GM23338 (cell line): ENCODE measurements at regions not wholly inside any gene's neighbourhood (a gene's known extent, or its start where the extent isn't known, plus 50 kb on each side); places are given as distances from the start of the nearest gene placed in this dataset.

ENCODE experiments used
- ATAC-seq: fragments of 200-7000 bp; cut with Tn5 transposase; 3 replicates; pipeline ENCODE4 v1.9.1; 2020
- DNase-seq: peaks from one replicate; pipeline ENCODE4 v3.0.0-alpha.2; 2015; ENCODE audit warnings: low spot score
- H2AFZ ChIP-seq: fragments of 200-600 bp; sonication (generic); 2 replicates; pipeline ENCODE4 v1.8.0; 2016; ENCODE audit warnings: antibody characterized with exemption, mild to moderate bottlenecking, moderate library complexity
- H3F3A ChIP-seq: fragments of 200-600 bp; sonication (generic); replicated peaks from 2 replicates; pipeline ENCODE4 v1.8.0; 2017; ENCODE audit warnings: antibody characterized with exemption, mixed run types, low read depth
- H3K27ac ChIP-seq: fragments of 200-600 bp; sonication (generic); 2 replicates; pipeline ENCODE4 v1.6.1; 2016; ENCODE audit warnings: low read depth
- H3K27me3 ChIP-seq: fragments of 200-600 bp; sonication (generic); 2 replicates; pipeline ENCODE4 v1.8.0; 2016; ENCODE audit warnings: mild to moderate bottlenecking, mixed run types, moderate library complexity; ENCODE audit not compliant: insufficient read depth
- H3K36me3 ChIP-seq: fragments of 200-600 bp; sonication (generic); 2 replicates; pipeline ENCODE4 v1.8.0; 2016; ENCODE audit warnings: mild to moderate bottlenecking; ENCODE audit not compliant: insufficient read depth
- H3K4me1 ChIP-seq: fragments of 200-600 bp; sonication (generic); 2 replicates; pipeline ENCODE4 v1.8.0; 2016; ENCODE audit warnings: mild to moderate bottlenecking, moderate library complexity; ENCODE audit not compliant: insufficient read depth
- H3K4me2 ChIP-seq: fragments of 200-600 bp; sonication (generic); 2 replicates; pipeline ENCODE4 v1.7.1; 2017; ENCODE audit warnings: mixed run types
- H3K4me3 ChIP-seq: fragments of 200-600 bp; sonication (generic); 2 replicates; pipeline ENCODE4 v1.6.1; 2016; ENCODE audit warnings: mixed run types
- H3K79me2 ChIP-seq: fragments of 200-600 bp; sonication (generic); replicated peaks from 2 replicates; pipeline ENCODE4 v1.8.0; 2017; ENCODE audit warnings: mild to moderate bottlenecking; ENCODE audit not compliant: insufficient read depth
- H3K9me2 ChIP-seq: fragments of 200-600 bp; sonication (generic); 2 replicates; pipeline ENCODE4 v1.8.0; 2017; ENCODE audit not compliant: insufficient read depth
- H4K20me1 ChIP-seq: fragments of 200-600 bp; sonication (generic); replicated peaks from 2 replicates; pipeline ENCODE4 v1.8.0; 2017; ENCODE audit warnings: mild to moderate bottlenecking; ENCODE audit not compliant: insufficient read depth
- H3K27ac Mint-ChIP-seq: 2 replicates; pipeline ENCODE4 v1.8.0; 2020; ENCODE audit warnings: inconsistent platforms, mild to moderate bottlenecking, moderate library complexity, mixed read lengths
- H3K27me3 Mint-ChIP-seq: 3 replicates; pipeline ENCODE4 v1.8.0; 2022; ENCODE audit warnings: low read depth, mild to moderate bottlenecking, moderate library complexity, mixed read lengths, inconsistent platforms; ENCODE audit not compliant: insufficient read depth, poor library complexity
- H3K36me3 Mint-ChIP-seq: 3 replicates; pipeline ENCODE4 v1.8.0; 2021; ENCODE audit warnings: low read depth, mild to moderate bottlenecking, inconsistent platforms, moderate library complexity, mixed read lengths
- H3K4me1 Mint-ChIP-seq: 3 replicates; pipeline ENCODE4 v1.8.0; 2020; ENCODE audit warnings: mild to moderate bottlenecking, inconsistent platforms, mixed read lengths
- H3K4me3 Mint-ChIP-seq: 3 replicates; pipeline ENCODE4 v1.8.0; 2021; ENCODE audit warnings: moderate library complexity, mild to moderate bottlenecking, inconsistent platforms, mixed read lengths
- H3K9me3 Mint-ChIP-seq: 3 replicates; pipeline ENCODE4 v1.8.0; 2020; ENCODE audit warnings: moderate library complexity, mild to moderate bottlenecking, inconsistent platforms, mixed read lengths
- CREB1 ChIP-seq: fragments of 250-450 bp; sonication (Bioruptor Pico); IDR thresholded peaks from 2 replicates; pipeline ENCODE4 v1.5.0; 2020; ENCODE audit warnings: low read depth, mild to moderate bottlenecking, moderate library complexity
- CTCF ChIP-seq, 2 experiments: fragments of 200-600 bp in 1 of 2; sonication (generic) in 1 of 2; conservative IDR thresholded peaks; 2 replicates each; pipeline versions ENCODE4 v1.5.1 to v1.6.1; 2016 to 2017; ENCODE audit warnings: antibody characterized with exemption in 2 of 2, low read depth in 2 of 2, mild to moderate bottlenecking in 2 of 2, moderate library complexity in 1 of 2
- EZH2 ChIP-seq: fragments of 200-600 bp; sonication (generic); IDR thresholded peaks from one replicate; pipeline ENCODE4 v1.8.0; 2017; ENCODE audit warnings: antibody characterized with exemption, mild to moderate bottlenecking, low read depth; ENCODE audit not compliant: unreplicated experiment
- EZH2phosphoT487 ChIP-seq: fragments of 200-600 bp; sonication (generic); IDR thresholded peaks from one replicate; pipeline ENCODE4 v1.8.1; 2018; ENCODE audit warnings: antibody characterized with exemption; ENCODE audit not compliant: unreplicated experiment
- NANOG ChIP-seq: IDR thresholded peaks from 2 replicates; pipeline ENCODE4 v1.6.1; 2016; ENCODE audit warnings: antibody characterized with exemption, borderline replicate concordance
- REST ChIP-seq: IDR thresholded peaks from one replicate; pipeline ENCODE4 v1.6.1; 2018; ENCODE audit warnings: antibody characterized with exemption; ENCODE audit not compliant: unreplicated experiment
- STAT1 ChIP-seq: IDR thresholded peaks from one replicate; pipeline ENCODE4 v1.6.1; 2016; ENCODE audit warnings: antibody characterized with exemption; ENCODE audit not compliant: unreplicated experiment
- ZNF331 ChIP-seq: fragments of 250-450 bp; sonication (Bioruptor Pico); IDR thresholded peaks from 2 replicates; pipeline ENCODE4 v1.5.0; 2020; ENCODE audit warnings: low read depth, mild to moderate bottlenecking, moderate library complexity
- ZNF462 ChIP-seq: fragments of 250-450 bp; sonication (Bioruptor Pico); IDR thresholded peaks from 2 replicates; pipeline ENCODE4 v1.5.0; 2020; ENCODE audit warnings: mild to moderate bottlenecking, moderate library complexity

- no peak for TF ChIP-seq EZH2phosphoT487
- H3K27me3 Mint-ChIP-seq, result no peaks in the 10 kb centered on the region
- H2AFZ ChIP-seq, result no peak overlapping the region
These were observed 495.2 kb upstream of the TBL1XR1 start for GRCh38 chr3:177692304-177692975.

GRCh38 chr3:177693616-177694264 is 496.5 kb upstream of the TBL1XR1 start:
- Histone ChIP-seq H3K27ac (no peak overlapping the region), H3K4me2 (no peak overlapping the region), H3K27me3 (no peaks in the 10 kb centered on the region), H3K79me2 (no peaks in the 10 kb centered on the region), H3F3A (no peaks in the 10 kb centered on the region), H2AFZ (peak overlapping the region; percentile 38; the same call in 1 of the 2 replicates), H4K20me1 (no peaks in the 10 kb centered on the region), H3K4me1 (no peaks in the 10 kb centered on the region), H3K9me2 (no peaks in the 10 kb centered on the region), H3K4me3 (no peak overlapping the region), H3K36me3 (no peaks in the 10 kb centered on the region)
- no peak for DNase-seq
- Mint-ChIP-seq H3K27ac (peak overlapping the region; percentile 10; the same call in 1 of the 2 replicates), H3K9me3 (no peaks in the 10 kb centered on the region), H3K36me3 (no peaks in the 10 kb centered on the region), H3K4me1 (peaks cover 16% of the 10 kb centered on the region), H3K27me3 (no peaks in the 10 kb centered on the region), H3K4me3 (no peak overlapping the region)
- ATAC-seq, result no peak
- TF ChIP-seq REST (no peak), EZH2phosphoT487 (no peak), NANOG (no peak), STAT1 (no peak), ZNF331 (CRISPR knock-in tag) (no peak), CREB1 (CRISPR knock-in tag) (no peak), EZH2 (no peak), ZNF462 (CRISPR knock-in tag) (no peak), CTCF (conservative IDR thresholded peaks at IDR 0.05; ENCODE audit: low read depth in 2 of 2) (no peak)

More at GRCh38 chr3:177692304-177692975, 495.2 kb upstream of the TBL1XR1 start:
- H3K4me1 ChIP-seq, result no peaks in the 10 kb centered on the region
- H4K20me1 ChIP-seq, result no peaks in the 10 kb centered on the region
- H3K4me3 ChIP-seq, result no peak overlapping the region
- no peaks in the 10 kb centered on the region for H3K36me3 Mint-ChIP-seq
- peaks cover 16% of the 10 kb centered on the region for H3K4me1 Mint-ChIP-seq
- H3K27me3 ChIP-seq, result no peaks in the 10 kb centered on the region
- H3K9me3 Mint-ChIP-seq, result no peaks in the 10 kb centered on the region
- no peaks in the 10 kb centered on the region for H3K79me2 ChIP-seq
- H3K27ac ChIP-seq, result no peak overlapping the region
- no peaks in the 10 kb centered on the region for H3F3A ChIP-seq
- no peaks in the 10 kb centered on the region for H3K36me3 ChIP-seq
- no peaks in the 10 kb centered on the region for H3K9me2 ChIP-seq
- DNase-seq (no peak), ATAC-seq (no peak)
- no peak overlapping the region for H3K4me2 ChIP-seq
- H3K27ac Mint-ChIP-seq, result no peak overlapping the region
- no peak overlapping the region for H3K4me3 Mint-ChIP-seq
